DOHH2 (cell line): ENCODE measurements at regions not wholly inside any gene's neighbourhood (a gene's known extent, or its start where the extent isn't known, plus 50 kb on each side); places are given as distances from the start of the nearest gene placed in this dataset.

Experiments used
- EZH2phosphoT487 ChIP-seq: fragments of 200-600 bp; sonication (generic); IDR thresholded peaks from 2 replicates; pipeline ENCODE4 v1.6.1; 2017; ENCODE audit warnings: borderline replicate concordance, mild to moderate bottlenecking, antibody characterized with exemption, low read length, moderate library complexity, mixed read lengths
- TF ChIP-seq, protein P1 (sequence below): fragments of 200-600 bp; sonication (generic); IDR thresholded peaks from one replicate; pipeline ENCODE4 v1.5.1; 2014; ENCODE audit warnings: antibody characterized with exemption, mild to moderate bottlenecking, low read depth, low read length; ENCODE audit not compliant: poor library complexity, severe bottlenecking

DNA sequence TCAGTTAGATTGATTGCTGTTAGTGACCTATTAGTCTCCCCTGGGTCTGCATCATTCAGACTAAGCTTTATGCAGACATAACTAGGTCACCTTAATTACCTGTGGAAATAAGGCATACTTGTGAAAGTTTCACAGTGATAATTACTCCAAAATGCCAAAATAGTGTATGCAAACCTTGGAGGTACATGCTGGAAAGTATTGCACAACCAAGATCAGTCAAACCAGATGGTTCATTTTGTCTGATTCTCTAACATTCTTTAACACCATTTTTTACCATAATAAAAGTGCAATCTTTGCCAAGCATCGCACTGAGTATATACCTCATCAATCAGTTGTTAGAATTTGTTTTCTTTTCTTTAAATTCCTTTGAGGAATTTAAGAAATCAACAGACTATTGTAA lies 186.3 kb upstream of the TMEFF2 start:
- TF ChIP-seq, protein P1, sequence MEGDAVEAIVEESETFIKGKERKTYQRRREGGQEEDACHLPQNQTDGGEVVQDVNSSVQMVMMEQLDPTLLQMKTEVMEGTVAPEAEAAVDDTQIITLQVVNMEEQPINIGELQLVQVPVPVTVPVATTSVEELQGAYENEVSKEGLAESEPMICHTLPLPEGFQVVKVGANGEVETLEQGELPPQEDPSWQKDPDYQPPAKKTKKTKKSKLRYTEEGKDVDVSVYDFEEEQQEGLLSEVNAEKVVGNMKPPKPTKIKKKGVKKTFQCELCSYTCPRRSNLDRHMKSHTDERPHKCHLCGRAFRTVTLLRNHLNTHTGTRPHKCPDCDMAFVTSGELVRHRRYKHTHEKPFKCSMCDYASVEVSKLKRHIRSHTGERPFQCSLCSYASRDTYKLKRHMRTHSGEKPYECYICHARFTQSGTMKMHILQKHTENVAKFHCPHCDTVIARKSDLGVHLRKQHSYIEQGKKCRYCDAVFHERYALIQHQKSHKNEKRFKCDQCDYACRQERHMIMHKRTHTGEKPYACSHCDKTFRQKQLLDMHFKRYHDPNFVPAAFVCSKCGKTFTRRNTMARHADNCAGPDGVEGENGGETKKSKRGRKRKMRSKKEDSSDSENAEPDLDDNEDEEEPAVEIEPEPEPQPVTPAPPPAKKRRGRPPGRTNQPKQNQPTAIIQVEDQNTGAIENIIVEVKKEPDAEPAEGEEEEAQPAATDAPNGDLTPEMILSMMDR: no peak
- no peak for TF ChIP-seq EZH2phosphoT487
